OCI-LY3 (cell line): ENCODE measurements at regions not wholly inside any gene's neighbourhood (a gene's known extent, or its start where the extent isn't known, plus 50 kb on each side); places are given as distances from the start of the nearest gene placed in this dataset.
"Not testable (repeated sequence)": the region's sequence is repeated elsewhere in the genome, so short reads cannot be mapped to it uniquely, and the experiment has no call there.

Source experiments
- H2AFZ ChIP-seq: fragments of 200-600, 300-600 bp; shearing (Covaris generic); 2 replicates; pipeline ENCODE4 v1.6.0; 2014; ENCODE audit warnings: antibody characterized with exemption, low read depth, low read length
- H3K27ac ChIP-seq: fragments of 200-600, 300-600 bp; sonication (generic); 2 replicates; pipeline ENCODE4 v1.5.1; 2014; ENCODE audit warnings: mild to moderate bottlenecking, low read length, moderate library complexity, mixed read lengths
- H3K27me3 ChIP-seq: fragments of 200-600, 300-600 bp; sonication (generic); 2 replicates; pipeline ENCODE4 v1.6.1; 2014; ENCODE audit warnings: low read depth, low read length, mixed read lengths
- H3K36me3 ChIP-seq: fragments of 200-600, 300-600 bp; sonication (generic); replicated peaks from 2 replicates; pipeline ENCODE3; 2014; ENCODE audit warnings: low read depth, low read length, mixed read lengths
- H3K4me1 ChIP-seq: fragments of 300-600, 200-600 bp; sonication (generic); 2 replicates; pipeline ENCODE4 v1.6.1; 2014; ENCODE audit warnings: low read length, mixed read lengths
- H3K4me2 ChIP-seq: fragments of 200-600, 300-600 bp; sonication (generic); 2 replicates; pipeline ENCODE4 v1.6.1; 2014; ENCODE audit warnings: low read length, mixed read lengths
- H3K4me3 ChIP-seq: fragments of 300-600, 200-600 bp; sonication (generic); 2 replicates; pipeline ENCODE4 v1.5.1; 2014; ENCODE audit warnings: antibody characterized with exemption, mild to moderate bottlenecking, low read length, moderate library complexity
- H3K79me2 ChIP-seq: fragments of 300-600, 200-600 bp; shearing (Covaris generic); 2 replicates; pipeline ENCODE4 v1.6.1; 2014; ENCODE audit warnings: mild to moderate bottlenecking, low read length, mixed read lengths
- H3K9ac ChIP-seq: fragments of 300-600, 200-600 bp; shearing (Covaris generic); 2 replicates; pipeline ENCODE4 v1.6.0; 2014; ENCODE audit warnings: mild to moderate bottlenecking, low read length, moderate library complexity
- H3K9me3 ChIP-seq: fragments of 200-600, 300-600 bp; shearing (Covaris generic); 2 replicates; pipeline ENCODE4 v1.6.1; 2014; ENCODE audit warnings: low read length, mixed read lengths; ENCODE audit not compliant: insufficient read depth
- H4K20me1 ChIP-seq: fragments of 200-600, 300-600 bp; sonication (generic); 2 replicates; pipeline ENCODE4 v1.6.1; 2016; ENCODE audit warnings: low read length, mixed read lengths; ENCODE audit not compliant: insufficient read depth
- EZH2phosphoT487 ChIP-seq: fragments of 200-600 bp; shearing (Covaris generic); IDR thresholded peaks from 2 replicates; pipeline ENCODE4 v1.6.1; 2018; ENCODE audit warnings: antibody characterized with exemption, mixed run types, low read depth
- TF ChIP-seq, protein P1 (sequence below): fragments of 200-600, 300-600 bp; sonication (generic); IDR thresholded peaks from 2 replicates; pipeline ENCODE4 v1.5.1; 2014; ENCODE audit warnings: antibody characterized with exemption, low read length, low read depth

DNA sequence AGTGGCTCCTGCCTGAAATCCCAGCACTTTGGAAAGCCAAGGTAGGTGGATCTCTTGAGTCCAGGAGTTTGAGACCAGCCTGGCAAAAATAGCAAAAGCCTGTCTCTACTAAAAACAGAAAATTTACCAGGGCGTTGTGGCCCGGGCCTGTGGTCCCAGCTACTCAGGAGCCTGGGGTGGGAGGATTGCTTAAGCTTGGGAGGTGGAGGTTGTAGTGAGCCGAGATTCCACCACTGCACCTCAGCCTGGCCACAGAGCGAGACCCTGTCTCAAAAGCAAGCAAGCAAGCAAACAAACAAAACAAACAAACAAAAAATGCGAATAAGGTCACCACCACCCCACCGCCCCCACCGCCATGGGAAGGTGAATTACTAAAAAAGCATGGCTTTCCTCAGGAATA is 238.7 kb downstream of the ATXN7L3B start:
- H3K4me2 ChIP-seq: no peak overlapping the region
- no peak overlapping the region for H3K4me3 ChIP-seq
- no peaks in the 10 kb centered on the region for H3K36me3 ChIP-seq
- no peak overlapping the region for H2AFZ ChIP-seq
- H4K20me1 ChIP-seq: no peaks in the 10 kb centered on the region
- H3K9ac ChIP-seq: no peak overlapping the region
- H3K27me3 ChIP-seq: no peaks in the 10 kb centered on the region
- TF ChIP-seq EZH2phosphoT487: no peak
- TF ChIP-seq, protein P1, sequence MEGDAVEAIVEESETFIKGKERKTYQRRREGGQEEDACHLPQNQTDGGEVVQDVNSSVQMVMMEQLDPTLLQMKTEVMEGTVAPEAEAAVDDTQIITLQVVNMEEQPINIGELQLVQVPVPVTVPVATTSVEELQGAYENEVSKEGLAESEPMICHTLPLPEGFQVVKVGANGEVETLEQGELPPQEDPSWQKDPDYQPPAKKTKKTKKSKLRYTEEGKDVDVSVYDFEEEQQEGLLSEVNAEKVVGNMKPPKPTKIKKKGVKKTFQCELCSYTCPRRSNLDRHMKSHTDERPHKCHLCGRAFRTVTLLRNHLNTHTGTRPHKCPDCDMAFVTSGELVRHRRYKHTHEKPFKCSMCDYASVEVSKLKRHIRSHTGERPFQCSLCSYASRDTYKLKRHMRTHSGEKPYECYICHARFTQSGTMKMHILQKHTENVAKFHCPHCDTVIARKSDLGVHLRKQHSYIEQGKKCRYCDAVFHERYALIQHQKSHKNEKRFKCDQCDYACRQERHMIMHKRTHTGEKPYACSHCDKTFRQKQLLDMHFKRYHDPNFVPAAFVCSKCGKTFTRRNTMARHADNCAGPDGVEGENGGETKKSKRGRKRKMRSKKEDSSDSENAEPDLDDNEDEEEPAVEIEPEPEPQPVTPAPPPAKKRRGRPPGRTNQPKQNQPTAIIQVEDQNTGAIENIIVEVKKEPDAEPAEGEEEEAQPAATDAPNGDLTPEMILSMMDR: no peak
- no peaks in the 10 kb centered on the region for H3K79me2 ChIP-seq
- no peaks in the 10 kb centered on the region for H3K9me3 ChIP-seq
- no peak overlapping the region for H3K27ac ChIP-seq
- H3K4me1 ChIP-seq: no peaks in the 10 kb centered on the region

DNA sequence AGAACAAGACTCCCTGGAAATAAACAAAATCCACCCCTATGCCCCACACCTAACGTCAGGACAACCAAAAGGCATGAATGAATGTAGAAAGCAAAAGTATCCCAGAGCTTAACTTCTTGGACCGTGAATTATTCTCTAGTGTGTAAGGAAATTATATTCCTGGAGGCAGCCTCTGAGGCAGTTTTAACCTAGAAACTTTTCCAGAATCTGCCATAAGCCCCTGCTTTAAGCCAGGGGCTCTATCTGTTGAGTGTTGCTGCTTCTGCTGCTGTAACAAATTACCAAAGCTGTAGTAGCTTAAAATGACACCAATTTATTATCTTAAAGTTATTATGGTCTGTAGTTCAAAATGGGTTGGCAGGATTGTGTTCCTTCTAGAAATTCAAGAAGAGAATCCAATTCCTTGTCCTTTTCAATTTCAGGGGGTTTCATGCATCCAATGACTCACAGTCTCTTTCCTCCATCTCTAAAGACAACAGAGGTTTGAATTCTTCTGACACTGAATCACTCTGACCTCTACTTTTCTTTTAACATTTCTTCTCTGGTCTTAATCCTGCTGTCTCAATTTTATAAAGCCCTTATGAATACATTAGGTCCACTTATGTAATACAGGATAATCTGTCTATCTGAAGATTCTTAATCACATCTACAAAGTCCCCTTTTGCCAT is 242.7 kb downstream of the ATXN7L3B start:
- no peak overlapping the region for H3K9ac ChIP-seq
- H3K4me3 ChIP-seq: no peak overlapping the region
- H3K36me3 ChIP-seq: no peaks in the 10 kb centered on the region
- no peaks in the 10 kb centered on the region for H3K27me3 ChIP-seq
- H3K4me1 ChIP-seq: no peaks in the 10 kb centered on the region
- no peak overlapping the region for H3K4me2 ChIP-seq
- no peaks in the 10 kb centered on the region for H4K20me1 ChIP-seq
- no peak overlapping the region for H2AFZ ChIP-seq
- no peaks in the 10 kb centered on the region for H3K79me2 ChIP-seq
- no peak for TF ChIP-seq EZH2phosphoT487
- TF ChIP-seq, protein P1: no peak
- H3K9me3 ChIP-seq: no peaks in the 10 kb centered on the region
- no peak overlapping the region for H3K27ac ChIP-seq

DNA sequence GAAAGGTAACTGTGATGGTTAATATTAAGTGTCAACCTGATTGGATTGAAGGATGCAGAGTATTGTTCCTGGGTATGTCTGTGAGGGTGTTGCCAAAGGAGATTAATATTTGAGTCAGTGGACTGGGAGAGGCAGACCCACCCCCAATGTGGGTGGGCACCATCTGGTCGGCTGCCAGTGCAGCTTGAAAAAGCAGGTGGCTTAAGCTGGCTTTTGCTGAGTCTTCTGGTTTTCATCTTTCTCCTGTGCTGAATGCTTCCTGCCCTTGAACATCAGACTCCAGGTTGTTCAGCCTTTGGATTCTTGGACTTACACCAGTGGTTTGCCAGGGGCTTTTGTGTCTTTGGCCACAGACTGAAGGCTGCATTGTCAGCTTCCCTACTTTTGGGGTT is 243.2 kb downstream of the ATXN7L3B start:
- not testable (repeated sequence) for H3K79me2 ChIP-seq, H3K4me2 ChIP-seq, H3K27ac ChIP-seq, H3K36me3 ChIP-seq, H2AFZ ChIP-seq, H4K20me1 ChIP-seq, H3K9ac ChIP-seq, H3K27me3 ChIP-seq, H3K4me1 ChIP-seq, H3K4me3 ChIP-seq, H3K9me3 ChIP-seq

DNA sequence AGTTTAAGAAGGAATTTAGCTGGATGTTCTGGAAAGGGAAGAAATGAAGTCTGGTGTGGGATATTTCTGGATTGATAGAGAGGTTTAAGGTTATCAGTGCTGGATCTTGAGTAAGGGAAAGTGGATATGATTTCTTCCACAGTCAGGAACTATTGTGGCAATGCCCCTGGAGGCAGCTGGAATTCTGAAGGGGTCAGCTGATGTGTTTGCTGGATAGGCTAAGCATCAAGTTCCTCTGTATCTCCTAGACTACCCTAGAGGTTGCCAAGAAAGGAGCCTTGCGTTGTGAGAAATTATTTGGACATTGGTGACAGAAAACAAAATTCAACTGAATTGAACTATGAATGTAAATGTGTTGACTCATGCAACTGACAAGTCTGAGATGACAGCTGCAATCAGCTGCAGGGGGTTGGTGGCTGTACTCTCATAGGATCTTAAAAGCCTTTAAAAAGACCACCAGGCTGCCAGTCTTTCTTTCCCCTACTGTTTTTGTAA is 244.4 kb downstream of the ATXN7L3B start:
- no peak overlapping the region for H3K4me3 ChIP-seq
- TF ChIP-seq EZH2phosphoT487: no peak
- TF ChIP-seq, protein P1: no peak
- no peaks in the 10 kb centered on the region for H3K79me2 ChIP-seq
- H3K9ac ChIP-seq: no peak overlapping the region
- H2AFZ ChIP-seq: no peak overlapping the region
- no peaks in the 10 kb centered on the region for H3K9me3 ChIP-seq
- H3K4me1 ChIP-seq: no peaks in the 10 kb centered on the region
- H4K20me1 ChIP-seq: no peaks in the 10 kb centered on the region
- H3K36me3 ChIP-seq: no peaks in the 10 kb centered on the region
- H3K4me2 ChIP-seq: no peak overlapping the region
- no peak overlapping the region for H3K27ac ChIP-seq
- no peaks in the 10 kb centered on the region for H3K27me3 ChIP-seq
